Bronchial epithelial cell (primary cell): ENCODE measurements at regions not wholly inside any gene's neighbourhood (a gene's known extent, or its start where the extent isn't known, plus 50 kb on each side); places are given as distances from the start of the nearest gene placed in this dataset.
"Not testable (repeated sequence)": the region's sequence is repeated elsewhere in the genome, so short reads cannot be mapped to it uniquely, and the experiment has no call there.

ENCODE experiments used
- DNase-seq: peaks from one replicate; pipeline ENCODE4 v3.0.0-alpha.2; 2010; ENCODE audit warnings: low read depth
- FAIRE-seq: peaks from 2 replicates; lab custom pipeline; 2011; peaks lifted over from hg19 to GRCh38; lab: Jason Lieb, UNC
- H3K27me3 ChIP-seq: 2 replicates; pipeline ENCODE4 v1.5.1; 2011; ENCODE audit warnings: low read length; ENCODE audit not compliant: control insufficient read depth, insufficient read depth
- H3K36me3 ChIP-seq: 2 replicates; pipeline ENCODE4 v1.5.1; 2011; ENCODE audit warnings: low read length; ENCODE audit not compliant: control insufficient read depth, insufficient read depth
- H3K4me3 ChIP-seq: 2 replicates; pipeline ENCODE4 v1.5.1; 2011; ENCODE audit warnings: mild to moderate bottlenecking, low read depth, low read length, control low read depth
- CTCF ChIP-seq: IDR thresholded peaks from 2 replicates; pipeline ENCODE4 v1.5.1; 2011; ENCODE audit warnings: mild to moderate bottlenecking, moderate library complexity, low read length, control low read depth, inconsistent platforms; ENCODE audit not compliant: insufficient read depth, severe bottlenecking

- no peak for FAIRE-seq
- Histone ChIP-seq H3K36me3 (no peaks in the 10 kb centered on the region), H3K4me3 (no peak overlapping the region), H3K27me3 (no peaks in the 10 kb centered on the region)
- no peak for DNase-seq
- TF ChIP-seq CTCF: no peak
Observed at GRCh38 chr10:23630376-23630775, 191.5 kb downstream of the OTUD1 start.

- Histone ChIP-seq H3K4me3 (no peak overlapping the region), H3K27me3 (no peaks in the 10 kb centered on the region), H3K36me3 (no peaks in the 10 kb centered on the region)
- FAIRE-seq: no peak
- no peak for DNase-seq
- TF ChIP-seq CTCF: no peak
Observed at GRCh38 chr10:23630885-23631284, 192.0 kb downstream of the OTUD1 start.

GRCh38 chr10:23643111-23643780 is 204.4 kb downstream of the OTUD1 start:
- Histone ChIP-seq H3K36me3 (no peaks in the 10 kb centered on the region), H3K4me3 (no peak overlapping the region), H3K27me3 (no peaks in the 10 kb centered on the region)
- TF ChIP-seq CTCF: no peak
- DNase-seq (peak; percentile 3), FAIRE-seq (no peak)

GRCh38 chr10:23648618-23649017 is 209.7 kb downstream of the OTUD1 start:
- FAIRE-seq: no peak
- Histone ChIP-seq H3K36me3 (no peaks in the 10 kb centered on the region), H3K4me3 (no peak overlapping the region), H3K27me3 (no peaks in the 10 kb centered on the region)
- TF ChIP-seq CTCF: no peak
- no peak for DNase-seq

GRCh38 chr10:23656735-23657134 is 217.9 kb downstream of the OTUD1 start:
- no peak for FAIRE-seq
- Histone ChIP-seq H3K36me3 (no peaks in the 10 kb centered on the region), H3K4me3 (no peak overlapping the region), H3K27me3 (no peaks in the 10 kb centered on the region)
- DNase-seq: peak; percentile 17
- peak; percentile 44 for TF ChIP-seq CTCF

GRCh38 chr10:23657677-23658076 is 218.8 kb downstream of the OTUD1 start:
- Histone ChIP-seq H3K4me3 (no peak overlapping the region), H3K27me3 (no peaks in the 10 kb centered on the region), H3K36me3 (no peaks in the 10 kb centered on the region)
- no peak for TF ChIP-seq CTCF
- FAIRE-seq (no peak), DNase-seq (no peak)

GRCh38 chr10:23671866-23672265 is 233.0 kb downstream of the OTUD1 start:
- not testable (repeated sequence) for FAIRE-seq, H3K27me3 ChIP-seq, H3K36me3 ChIP-seq, H3K4me3 ChIP-seq, DNase-seq
